ENCODE measurements at regions not wholly inside any gene's neighbourhood (a gene's known extent, or its start where the extent isn't known, plus 50 kb on each side); places are given as distances from the start of the nearest gene placed in this dataset.
"Not testable (repeated sequence)": the region's sequence is repeated elsewhere in the genome, so short reads cannot be mapped to it uniquely, and the experiment has no call there.

- DNase-seq, result no peak
These were observed 163.5 kb upstream of the GJE1 start for GRCh38 chr6:141969201-141969600.

DNA sequence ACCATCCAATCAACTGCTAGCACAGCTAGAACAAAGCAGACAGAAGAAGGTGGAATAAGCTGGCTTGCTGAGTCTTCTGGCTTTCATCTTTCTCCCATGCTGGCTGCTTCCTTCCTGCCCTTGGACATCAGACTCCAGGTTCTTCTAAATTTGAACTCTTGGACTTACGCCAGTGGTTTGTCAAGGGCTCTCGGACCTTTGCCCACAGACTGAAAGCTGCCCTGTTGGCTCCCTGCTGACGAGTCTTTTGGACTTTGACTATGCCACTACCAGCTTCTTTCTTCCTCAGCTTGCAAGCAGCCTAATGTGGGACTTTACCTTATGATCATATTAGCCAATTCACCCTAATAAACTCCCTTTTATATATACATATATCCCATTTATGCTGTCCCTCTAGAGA lies 164.1 kb upstream of the GJE1 start:
- no peak for DNase-seq

DNA sequence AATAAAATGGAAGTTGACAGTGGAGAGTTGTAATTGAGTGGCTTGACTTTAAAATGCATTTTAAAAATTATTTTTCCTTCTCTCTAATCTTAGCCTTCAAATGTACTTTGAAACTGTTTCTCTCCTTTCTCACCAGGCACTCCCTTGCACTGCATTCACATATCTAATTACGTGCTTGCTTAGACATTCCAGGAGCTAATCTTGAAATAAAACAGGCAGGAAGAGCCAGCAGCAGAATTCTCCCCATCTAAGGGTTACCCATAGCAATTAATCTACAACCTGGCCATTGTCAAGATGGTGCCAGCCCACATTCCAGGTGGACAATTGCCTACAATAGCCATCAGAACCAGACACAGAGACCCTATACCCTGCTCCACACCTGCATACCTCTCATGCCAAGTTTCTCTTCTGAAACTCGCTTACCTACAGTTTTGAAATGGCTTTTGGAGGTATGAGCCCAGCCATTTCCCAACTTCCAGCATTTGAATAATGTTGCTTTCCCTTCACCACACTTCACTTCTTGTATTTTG lies 167.6 kb upstream of the GJE1 start:
- no peak for DNase-seq

DNA sequence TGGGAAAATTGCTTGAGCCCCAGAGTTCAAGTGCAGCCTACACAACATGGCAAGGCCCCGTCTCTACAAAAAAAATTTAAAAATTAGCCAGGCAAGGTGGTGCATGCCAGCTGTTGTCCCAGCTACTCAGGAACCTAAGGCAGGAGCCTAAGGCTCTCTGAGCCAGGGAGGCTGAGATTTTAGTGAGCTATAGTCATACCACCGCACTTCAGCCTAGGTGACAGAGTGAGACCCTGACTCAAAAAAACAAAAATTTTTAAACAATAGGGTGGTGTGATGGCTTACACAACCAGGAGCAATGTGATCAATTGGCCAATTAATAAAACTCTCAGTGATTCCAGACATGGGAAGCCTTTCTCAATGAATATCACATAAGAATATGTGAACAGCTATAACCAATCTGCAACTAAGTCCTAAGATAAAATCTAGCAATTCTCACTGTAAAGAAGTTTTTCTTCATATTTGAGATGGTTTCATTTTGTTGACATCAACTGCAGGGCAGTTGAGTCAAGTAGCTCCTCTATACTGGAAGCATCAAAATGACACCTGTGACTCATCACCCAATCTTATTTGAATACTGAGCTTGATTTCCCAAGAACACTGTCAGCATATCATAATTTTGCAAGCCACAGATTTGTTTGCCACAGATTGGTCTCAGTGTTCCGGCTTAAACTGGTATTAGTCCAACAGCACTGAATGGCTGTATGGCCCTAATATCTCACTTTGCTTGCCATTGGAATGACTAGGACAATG lies 169.0 kb upstream of the GJE1 start:
- DNase-seq, result no peak

GRCh38 chr6:141957271-141957670 lies 175.5 kb upstream of the GJE1 start:
- no peak for DNase-seq

- DNase-seq, result no peak
These were observed 175.9 kb upstream of the GJE1 start for GRCh38 chr6:141956868-141957267.

DNA sequence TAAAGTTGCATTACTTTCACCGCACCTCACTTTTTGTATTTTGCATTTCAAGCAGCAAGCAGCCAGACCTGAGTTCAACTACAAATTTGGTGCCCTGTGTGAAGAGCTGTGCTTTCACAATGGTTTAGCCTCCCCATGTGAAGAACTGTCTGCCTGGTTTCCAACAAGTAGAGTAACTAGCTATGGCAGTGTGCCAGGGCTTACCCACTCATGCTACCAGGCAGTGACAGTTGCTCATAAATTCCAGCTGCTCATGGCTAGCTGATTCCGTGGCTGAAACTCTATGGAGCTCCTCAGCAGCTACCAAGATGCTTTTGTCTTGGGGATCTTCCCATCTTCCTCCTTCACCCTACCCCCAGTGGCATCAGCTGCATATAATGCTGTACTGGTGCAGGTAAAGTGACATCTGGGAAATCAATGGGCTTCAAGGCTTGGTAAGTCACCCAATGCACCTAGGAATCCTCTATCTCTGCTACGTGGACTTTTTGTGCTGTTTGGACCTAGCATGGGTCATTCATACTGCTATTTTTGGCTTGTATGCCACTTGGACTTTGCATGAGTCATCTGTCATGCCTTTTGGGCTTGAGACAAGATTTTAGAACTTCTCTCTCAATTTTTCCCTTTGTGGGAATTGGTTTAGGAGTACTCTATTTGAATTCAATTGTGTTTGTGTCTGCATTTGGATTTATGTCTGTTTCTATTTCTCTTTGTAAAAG lies 176.5 kb upstream of the GJE1 start:
- DNase-seq, result no peak

- DNase-seq, result no peak
These were observed 179.7 kb upstream of the GJE1 start for GRCh38 chr6:141953072-141953471.

DNA sequence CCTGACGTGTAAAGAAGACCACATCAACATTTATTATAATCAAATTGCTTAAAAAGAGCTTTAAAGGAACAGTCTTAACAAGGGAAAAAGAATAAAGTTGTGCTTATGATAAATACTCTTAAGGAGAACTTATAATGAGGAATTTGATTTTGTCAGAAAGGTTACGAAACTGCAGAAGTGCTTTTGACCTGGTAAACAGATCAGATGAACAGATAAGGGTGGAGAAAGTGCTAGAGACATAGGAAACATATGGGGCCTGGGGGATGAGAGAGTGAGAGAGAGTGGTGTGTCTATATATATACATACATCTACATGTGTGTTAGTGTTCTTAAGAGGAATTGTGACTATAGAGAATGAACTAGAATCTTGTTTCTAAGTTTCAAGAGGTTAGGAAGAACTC lies 186.2 kb upstream of the GJE1 start:
- DNase-seq, result no peak

DNA sequence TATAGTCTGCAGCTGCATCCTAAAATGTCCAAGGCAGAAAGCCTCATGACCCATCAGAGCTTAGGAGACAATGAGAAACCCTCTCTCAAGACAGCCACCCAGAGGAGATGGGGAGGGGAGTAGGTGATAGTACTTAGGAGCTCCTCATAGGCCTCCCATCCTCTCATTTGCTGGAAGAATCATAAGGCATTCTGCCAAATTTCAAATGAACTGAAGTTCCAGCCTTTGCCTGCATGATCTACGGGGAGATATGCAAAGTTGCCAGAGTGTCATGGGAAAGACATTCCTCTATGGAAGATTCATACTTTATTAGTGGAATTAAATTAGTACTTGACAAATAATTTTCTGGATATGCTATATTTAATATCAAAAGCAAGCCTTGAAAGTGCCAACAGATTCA lies 194.1 kb upstream of the GJE1 start:
- DNase-seq, result no peak

DNA sequence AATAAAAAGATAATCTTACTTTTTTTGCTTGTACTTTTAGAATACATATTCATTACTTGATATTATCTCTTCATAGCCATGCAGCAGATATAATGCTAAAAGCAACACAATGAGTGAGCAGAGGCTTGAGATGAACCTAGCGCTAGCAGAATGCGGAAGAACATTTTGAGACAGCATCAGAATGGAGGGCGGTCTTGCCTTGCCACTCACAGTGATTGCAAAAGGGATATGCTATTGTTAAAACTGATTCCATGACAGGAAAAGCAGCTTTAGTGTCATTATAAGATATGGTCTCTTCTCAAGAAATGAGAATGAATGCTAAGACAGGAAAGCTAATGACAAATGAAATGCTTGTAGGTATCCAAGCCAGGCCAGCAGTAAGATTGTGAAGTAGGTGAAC lies 200.0 kb upstream of the GJE1 start:
- no peak for DNase-seq

GRCh38 chr6:141926200-141926900 lies 206.4 kb upstream of the GJE1 start:
- not testable (repeated sequence) for DNase-seq

DNA sequence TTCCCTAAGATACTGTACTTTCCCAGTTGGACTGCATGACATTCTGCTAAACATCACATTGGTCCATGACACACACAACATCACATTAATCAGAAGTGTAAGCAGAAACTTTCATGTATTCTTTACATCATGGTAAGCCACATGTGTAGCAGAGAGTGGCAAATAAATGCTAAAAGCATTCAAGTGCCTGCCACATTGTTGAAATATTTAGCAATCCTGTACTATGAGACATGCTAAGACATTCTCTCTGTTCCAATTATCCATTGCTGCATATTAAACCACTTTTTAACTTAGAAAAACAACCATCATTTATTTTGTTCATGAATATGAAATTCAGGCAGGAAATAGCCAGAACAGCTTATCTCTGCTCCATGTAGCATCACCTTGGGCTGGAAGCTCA lies 207.7 kb upstream of the GJE1 start:
- no peak for DNase-seq

DNA sequence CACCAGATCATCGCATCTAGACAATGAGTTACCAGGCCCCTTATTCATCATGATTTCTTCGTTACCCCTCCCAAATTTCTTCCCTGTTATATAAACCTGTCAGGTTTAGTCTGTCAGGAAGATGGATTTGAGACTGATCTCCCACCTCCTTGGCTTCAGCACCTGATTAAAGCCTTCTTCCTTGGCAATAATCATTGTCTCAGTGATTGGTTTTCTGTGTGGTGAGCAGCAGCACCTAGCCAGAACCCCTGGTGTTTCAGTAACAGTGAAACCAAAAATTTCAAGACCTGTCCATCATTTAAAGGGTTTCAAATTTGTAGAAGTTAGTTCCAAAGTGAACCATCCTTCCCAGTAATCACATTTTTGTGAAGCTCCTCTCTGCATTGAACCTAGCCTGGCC lies 209.8 kb upstream of the GJE1 start:
- DNase-seq, result no peak

DNA sequence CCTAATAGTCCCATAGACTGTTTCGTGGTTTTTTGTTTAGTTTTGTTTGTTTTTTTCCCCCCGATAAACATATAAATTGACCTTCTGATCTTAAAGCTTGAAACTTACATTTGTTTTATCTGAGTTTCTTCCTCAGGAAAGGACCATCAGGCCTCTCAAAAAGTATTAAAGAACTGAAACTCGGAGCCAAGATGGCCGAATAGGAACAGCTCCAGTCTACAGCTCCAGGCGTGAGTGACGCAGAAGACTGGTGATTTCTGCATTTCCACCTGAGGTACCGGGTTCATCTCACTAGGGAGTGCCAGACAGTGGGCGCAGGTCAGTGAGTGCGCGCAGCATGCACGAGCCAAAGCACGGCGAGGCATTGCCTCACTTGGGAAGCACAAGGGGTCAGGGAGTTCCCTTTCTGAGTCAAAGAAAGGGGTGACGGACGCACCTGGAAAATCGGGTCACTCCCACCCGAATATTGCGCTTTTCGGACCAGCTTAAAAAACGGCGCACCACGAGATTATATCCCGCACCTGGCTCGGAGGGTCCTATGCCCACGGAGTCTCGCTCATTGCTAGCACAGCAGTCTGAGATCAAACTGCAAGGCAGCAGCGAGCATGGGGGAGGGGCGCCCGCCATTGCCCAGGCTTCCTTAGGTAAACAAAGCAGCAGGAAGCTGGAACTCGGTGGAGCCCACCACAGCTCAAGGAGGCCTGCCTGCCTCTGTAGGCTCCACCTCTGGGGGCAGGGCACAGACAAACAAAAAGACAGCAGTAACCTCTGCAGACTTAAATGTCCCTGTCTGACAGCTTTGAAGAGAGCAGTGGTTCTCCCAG lies 215.8 kb upstream of the GJE1 start:
- not testable (repeated sequence) for DNase-seq

DNA sequence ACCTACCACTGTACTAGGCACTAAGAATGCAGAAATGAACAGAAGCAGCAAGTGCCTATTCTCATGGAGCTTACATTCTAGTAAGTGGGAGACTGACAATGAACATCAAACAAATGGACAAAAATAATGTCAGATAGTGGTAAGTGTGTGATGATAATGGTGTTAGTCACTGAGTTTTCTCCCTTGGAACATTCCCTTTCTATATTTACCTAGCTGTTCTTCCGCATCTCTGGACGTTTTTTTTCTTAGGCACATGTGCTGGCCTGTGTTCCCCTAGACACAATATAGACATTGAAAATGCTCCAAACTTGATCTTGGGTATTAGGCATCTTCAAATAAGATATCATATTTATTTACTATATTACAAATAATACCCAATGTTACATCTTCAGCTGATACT lies 218.1 kb upstream of the GJE1 start:
- no peak for DNase-seq

DNA sequence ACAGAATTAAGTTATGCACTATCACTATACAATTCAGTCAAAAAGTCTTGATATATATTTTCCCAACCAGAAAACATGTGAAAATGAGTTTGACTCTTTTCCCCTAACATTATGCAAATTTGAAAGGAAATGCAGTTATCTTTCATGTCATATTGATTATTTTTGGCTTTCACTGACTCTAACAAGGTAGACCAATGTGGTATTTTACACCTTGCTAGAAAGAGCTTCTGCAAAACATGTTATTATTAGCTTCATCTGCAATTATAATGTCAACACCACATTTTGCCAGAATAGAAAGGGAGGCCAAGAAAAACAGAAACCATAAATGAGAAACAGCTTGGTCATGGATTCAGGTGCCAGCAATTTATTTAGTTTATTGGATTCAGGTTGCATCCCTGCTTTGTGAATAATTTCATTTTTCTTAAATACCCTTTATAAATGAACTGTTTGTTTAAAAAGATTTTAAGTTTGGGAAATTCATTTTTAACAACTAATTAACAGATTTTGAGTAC lies 226.1 kb upstream of the GJE1 start:
- DNase-seq, result no peak

- DNase-seq, result no peak
These were observed 242.1 kb upstream of the GJE1 start for GRCh38 chr6:141890661-141891060.

GRCh38 chr6:141884850-141885249 lies 247.9 kb upstream of the GJE1 start:
- DNase-seq, result no peak

DNA sequence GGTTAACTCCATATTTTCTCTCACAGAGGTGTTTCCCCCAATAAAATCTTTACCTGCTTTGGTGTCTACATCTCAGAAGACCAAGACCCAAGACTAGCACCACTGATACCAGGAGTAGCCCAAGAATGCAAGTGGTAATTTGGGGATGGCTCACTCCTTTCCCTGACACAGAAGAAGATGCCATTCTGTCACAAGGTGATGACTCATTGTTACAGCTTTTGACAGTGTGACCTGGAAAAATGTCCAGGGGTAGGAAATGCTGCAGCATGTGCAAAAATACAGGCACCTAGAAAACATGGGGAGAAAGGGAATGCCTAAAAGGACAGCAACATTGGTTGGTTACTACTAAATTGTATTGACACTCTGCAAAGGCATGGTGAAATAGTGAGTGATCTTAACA lies 254.0 kb upstream of the GJE1 start:
- no peak for DNase-seq

DNA sequence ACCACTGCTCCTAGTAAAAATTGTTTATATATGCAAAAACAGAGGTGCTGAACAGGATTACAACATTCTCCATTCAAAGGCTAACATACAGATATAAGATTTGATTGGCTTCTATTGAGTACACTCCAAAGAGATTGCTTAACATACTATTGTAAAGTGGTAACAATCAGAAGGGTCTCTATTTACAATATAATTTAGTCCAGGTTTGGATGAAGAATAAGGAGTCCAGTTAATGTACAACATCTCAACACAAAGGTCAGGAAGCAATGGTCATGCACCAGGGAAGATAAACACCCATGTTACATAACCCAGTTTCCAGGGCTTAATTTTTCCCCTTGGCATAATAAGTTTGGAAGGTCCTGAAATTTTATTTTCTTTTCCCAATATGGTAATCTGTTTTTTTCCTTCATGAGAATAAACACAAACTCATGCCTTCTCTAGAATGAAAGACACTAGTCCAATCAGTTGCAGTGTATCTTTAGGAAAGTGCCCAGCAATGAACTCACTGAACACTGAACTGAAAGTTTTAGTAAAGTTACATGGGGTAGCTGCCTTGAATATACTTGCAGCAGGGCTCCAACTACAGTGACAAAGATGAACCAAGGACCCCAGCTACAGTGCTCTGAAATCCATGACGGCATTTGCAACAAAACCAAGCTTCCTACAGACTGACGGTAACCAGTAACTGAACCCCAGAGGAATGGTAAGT lies 255.3 kb upstream of the GJE1 start:
- DNase-seq, result no peak
